ENCODE measurements at regions not wholly inside any gene's neighbourhood (a gene's known extent, or its start where the extent isn't known, plus 50 kb on each side); places are given as distances from the start of the nearest gene placed in this dataset.
"Not testable (repeated sequence)": the region's sequence is repeated elsewhere in the genome, so short reads cannot be mapped to it uniquely, and the experiment has no call there.

DNA sequence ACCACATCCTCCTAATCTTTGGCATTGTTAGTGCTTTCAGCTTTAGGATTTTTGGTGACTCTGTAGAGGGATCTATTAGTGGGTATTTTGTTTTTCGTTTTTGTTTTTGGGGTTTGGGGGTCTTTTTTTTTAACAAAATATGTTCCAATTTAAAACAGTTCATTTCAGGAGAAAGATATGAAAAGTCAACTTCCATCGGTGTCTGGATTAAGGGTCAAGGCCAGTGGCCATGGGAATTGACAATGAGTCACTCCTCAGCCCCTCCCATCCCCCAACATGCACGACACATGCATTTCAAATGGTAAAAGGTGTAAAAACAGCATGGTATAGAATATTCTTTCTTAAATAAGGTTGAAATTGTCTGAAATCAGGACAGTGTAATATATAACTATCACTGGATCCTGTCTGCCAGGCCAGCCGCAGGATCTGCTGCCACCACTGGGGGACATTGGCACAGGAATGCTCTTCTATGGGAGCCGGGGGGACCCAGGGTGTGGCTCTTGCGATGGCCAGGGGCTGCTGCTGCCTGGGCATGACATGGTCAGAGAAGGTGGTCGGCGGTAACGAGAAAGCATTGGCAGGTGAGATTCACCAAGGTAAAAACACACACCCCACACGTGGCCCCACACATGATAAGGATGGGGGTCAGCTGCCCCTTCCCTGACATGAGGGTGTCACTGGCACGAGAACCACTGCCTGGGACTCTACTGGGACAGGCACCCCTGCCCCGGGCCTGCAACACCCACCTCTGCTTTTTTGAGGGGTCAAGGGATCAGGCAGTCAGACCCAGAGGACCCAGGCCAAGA lies 126.2 kb upstream of the KCTD7 start:
- no peak for DNase-seq (ENCODE audit: extremely low read depth, low read depth)

DNA sequence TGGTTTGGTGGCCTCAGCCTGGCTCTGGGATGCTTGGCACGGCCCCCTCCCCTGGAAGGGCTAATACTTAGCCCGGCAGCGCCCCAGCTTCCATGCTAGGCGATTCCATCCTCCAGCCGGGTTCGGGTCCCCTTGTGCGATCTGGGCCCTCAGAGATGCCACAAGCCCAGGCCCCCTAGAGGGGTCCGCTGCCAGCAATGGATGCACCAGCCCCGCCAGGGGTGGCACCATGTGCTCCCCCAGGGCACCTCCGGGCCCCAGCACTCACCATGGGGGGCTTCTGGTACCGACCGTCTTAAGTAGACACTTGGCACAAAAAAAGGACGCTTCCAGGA lies 125.7 kb upstream of the KCTD7 start:
- DNase-seq (ENCODE audit: extremely low read depth, low read depth), result no peak

- DNase-seq (ENCODE audit: extremely low read depth, low read depth), result no peak
These were observed 125.1 kb upstream of the KCTD7 start for GRCh38 chr7:66503551-66504031.

DNA sequence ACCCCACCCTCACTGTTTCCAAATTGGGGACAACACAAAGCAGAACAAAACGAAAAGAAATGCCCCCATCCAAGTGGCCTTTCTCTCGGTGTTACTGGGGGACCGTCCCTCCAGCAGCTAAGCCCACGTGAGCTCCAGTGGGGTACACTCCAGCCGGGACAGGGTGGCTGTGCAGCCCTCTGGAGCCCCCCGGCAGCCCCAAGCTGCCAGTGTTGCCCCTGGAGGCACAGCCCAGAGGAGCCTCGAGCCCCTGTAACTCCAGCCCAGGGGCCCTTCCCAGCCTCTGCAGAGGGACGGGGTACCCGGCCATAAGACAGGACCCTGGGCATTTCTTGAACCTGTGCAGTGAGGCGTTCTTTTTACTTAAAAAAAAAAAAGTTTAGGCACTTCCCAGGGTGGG lies 124.5 kb upstream of the KCTD7 start:
- no peak for DNase-seq (ENCODE audit: extremely low read depth, low read depth)

DNA sequence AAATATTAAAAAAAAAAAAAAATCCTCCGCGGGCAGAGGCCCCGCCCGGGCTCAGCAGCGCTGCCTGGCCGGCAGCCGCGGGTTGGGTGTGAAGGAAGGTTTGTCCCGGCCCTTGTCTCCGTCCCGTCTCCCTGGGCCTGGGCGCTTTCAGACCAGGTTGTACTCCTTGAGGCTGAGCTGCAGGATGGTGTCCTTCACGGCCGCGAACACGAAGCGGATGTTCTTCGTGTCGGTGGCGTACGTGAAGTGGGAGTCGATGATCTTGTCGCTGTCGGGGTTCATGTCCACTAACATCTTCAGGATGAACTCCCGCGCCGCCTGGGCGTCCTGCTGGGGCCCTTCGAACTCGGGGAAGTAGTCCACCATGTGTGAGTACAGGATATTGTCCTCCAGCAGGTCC lies 123.7 kb upstream of the KCTD7 start:
- DNase-seq (ENCODE audit: extremely low read depth, low read depth), result no peak

- no peak for DNase-seq (ENCODE audit: extremely low read depth, low read depth)
These were observed 122.9 kb upstream of the KCTD7 start for GRCh38 chr7:66505531-66506451.

- not testable (repeated sequence) for DNase-seq (ENCODE audit: extremely low read depth, low read depth)
These were observed 122.0 kb upstream of the KCTD7 start for GRCh38 chr7:66506703-66507102.

DNA sequence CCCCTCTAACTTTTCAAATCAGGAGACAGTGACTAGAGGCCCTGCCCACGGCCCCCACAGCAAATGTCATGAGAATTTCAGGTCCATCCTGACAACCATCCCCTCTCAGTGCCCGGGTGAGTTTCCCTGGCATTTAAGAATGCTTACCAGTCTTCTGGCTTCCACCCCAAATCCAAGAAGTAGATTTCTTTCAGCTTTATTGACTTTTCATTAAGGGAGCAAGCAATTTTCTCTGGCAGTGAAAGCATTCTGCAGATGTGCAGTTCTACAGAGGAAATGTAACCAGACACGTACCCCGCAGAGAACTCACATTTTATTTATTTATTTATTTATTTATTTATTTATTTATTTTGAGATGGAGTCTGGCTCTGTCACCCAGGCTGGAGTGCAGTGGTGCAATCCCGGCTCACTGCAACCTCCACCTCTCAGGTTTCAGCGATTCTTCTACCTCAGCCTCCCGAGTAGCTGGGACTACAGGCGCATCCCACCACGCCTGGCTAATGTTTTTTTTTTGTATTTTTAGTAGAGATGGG lies 120.9 kb upstream of the KCTD7 start:
- DNase-seq (ENCODE audit: extremely low read depth, low read depth), result no peak

- DNase-seq (ENCODE audit: extremely low read depth, low read depth), result no peak
These were observed 120.2 kb upstream of the KCTD7 start for GRCh38 chr7:66508431-66508830.

GRCh38 chr7:66514050-66514449 lies 114.6 kb upstream of the KCTD7 start:
- DNase-seq (ENCODE audit: extremely low read depth, low read depth), result no peak

GRCh38 chr7:66517212-66517909 lies 111.3 kb upstream of the KCTD7 start:
- DNase-seq (ENCODE audit: extremely low read depth, low read depth), result no peak

- no peak for DNase-seq (ENCODE audit: extremely low read depth, low read depth)
These were observed 110.5 kb upstream of the KCTD7 start for GRCh38 chr7:66518151-66518691.

DNA sequence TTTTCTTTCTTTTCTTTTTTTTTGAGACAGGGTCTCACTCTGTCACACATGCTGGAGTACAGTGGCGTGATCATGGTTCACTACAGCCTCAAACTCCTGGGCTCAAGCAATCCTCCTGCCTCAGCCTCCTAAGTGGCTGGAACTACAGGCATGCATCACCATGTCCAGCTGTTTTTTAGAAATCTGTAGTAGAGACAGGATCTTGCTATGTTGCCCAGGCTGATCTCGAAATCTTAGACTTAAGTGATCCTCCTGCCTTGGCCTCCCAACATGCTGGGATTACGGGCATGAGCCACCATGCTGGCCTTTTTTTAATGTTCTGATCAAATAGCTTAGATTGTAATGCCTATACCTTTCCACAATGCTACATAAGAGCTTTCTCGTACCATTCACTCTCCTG lies 107.0 kb upstream of the KCTD7 start:
- DNase-seq (ENCODE audit: extremely low read depth, low read depth), result no peak

- no peak for DNase-seq (ENCODE audit: extremely low read depth, low read depth)
These were observed 106.2 kb upstream of the KCTD7 start for GRCh38 chr7:66522518-66522917.

DNA sequence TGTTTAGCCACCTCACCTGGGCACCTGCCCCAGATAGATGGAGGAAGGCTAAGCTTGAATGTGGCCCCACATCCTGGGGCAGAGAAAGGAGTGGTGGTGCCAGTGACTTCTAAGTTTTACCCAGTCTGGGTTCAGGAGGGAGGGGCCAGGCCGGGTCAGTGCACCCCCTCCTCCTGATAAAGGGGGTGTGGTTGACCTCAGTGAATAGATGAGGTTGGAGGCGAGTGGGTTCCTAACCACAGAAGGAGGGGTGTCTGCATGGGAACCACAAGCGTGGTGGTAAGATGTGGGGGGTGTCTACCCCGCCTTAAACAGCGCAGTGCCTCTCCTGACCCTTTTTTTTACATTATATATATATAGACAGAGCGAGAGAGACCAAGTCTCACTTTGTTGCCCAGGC lies 105.3 kb upstream of the KCTD7 start:
- no peak for DNase-seq (ENCODE audit: extremely low read depth, low read depth)

DNA sequence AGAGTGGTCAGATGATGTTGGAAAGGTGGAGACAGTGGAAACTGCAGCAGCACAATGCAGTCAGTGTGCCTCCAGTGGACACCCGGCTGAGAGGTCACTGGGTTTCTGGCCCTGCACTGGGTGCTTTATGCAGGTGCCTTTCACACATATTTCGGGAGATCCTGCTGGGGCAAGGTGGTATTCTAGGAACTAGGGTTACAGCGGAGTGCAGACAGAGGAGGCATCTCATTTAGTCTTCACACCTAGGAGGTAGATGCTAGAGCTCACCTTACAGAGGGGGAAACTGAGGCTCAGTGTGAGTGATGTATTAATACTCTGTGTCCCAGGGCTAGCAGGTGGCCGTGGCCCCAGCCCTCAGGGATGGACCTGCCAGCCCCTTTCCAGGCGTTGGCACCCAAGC lies 103.9 kb upstream of the KCTD7 start:
- DNase-seq (ENCODE audit: extremely low read depth, low read depth), result no peak

DNA sequence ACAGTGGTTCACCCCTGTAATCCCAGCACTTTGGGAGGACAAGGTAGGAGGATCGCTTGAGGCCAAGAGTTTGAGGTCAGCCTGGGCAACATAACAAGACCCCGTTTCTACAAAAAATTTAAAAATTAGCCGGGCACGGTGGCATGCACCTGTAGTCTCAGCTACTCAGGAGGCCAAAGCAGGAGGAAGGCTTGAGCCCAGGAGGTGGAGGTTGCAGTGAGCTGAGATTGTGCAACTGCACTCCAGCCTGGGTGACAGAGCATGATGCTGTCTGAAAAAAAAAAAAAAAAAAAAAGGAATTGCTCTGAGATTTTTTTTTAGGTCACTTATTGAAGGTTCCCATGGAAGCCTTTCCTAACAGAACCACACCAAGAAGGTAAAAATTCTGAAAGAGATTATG lies 101.9 kb upstream of the KCTD7 start:
- DNase-seq (ENCODE audit: extremely low read depth, low read depth), result not testable (repeated sequence)

GRCh38 chr7:66528652-66529051 lies 100.0 kb upstream of the KCTD7 start:
- no peak for DNase-seq (ENCODE audit: extremely low read depth, low read depth)

- no peak for DNase-seq (ENCODE audit: extremely low read depth, low read depth)
These were observed 98.6 kb upstream of the KCTD7 start for GRCh38 chr7:66529883-66530610.
